Kidney epithelial cell (primary cell): ENCODE measurements at regions not wholly inside any gene's neighbourhood (a gene's known extent, or its start where the extent isn't known, plus 50 kb on each side); places are given as distances from the start of the nearest gene placed in this dataset.
"Not testable (repeated sequence)": the region's sequence is repeated elsewhere in the genome, so short reads cannot be mapped to it uniquely, and the experiment has no call there.

ENCODE experiments used
- DNase-seq: peaks from one replicate; pipeline ENCODE4 v3.0.0-alpha.2; 2010; ENCODE audit warnings: low read depth
- H3K27me3 ChIP-seq: 2 replicates; pipeline ENCODE4 v1.6.0; 2011; ENCODE audit warnings: low read length; ENCODE audit not compliant: control insufficient read depth, insufficient read depth
- H3K36me3 ChIP-seq: 2 replicates; pipeline ENCODE4 v1.5.1; 2011; ENCODE audit warnings: low read length; ENCODE audit not compliant: control insufficient read depth, insufficient read depth
- H3K4me3 ChIP-seq: 2 replicates; pipeline ENCODE4 v1.5.1; 2011; ENCODE audit warnings: low read depth, mild to moderate bottlenecking, control low read depth, low read length
- CTCF ChIP-seq: IDR thresholded peaks from 2 replicates; pipeline ENCODE4 v1.5.1; 2011; ENCODE audit warnings: mild to moderate bottlenecking, moderate library complexity, low read length, control low read depth, inconsistent platforms; ENCODE audit not compliant: insufficient read depth, poor library complexity, severe bottlenecking

- Histone ChIP-seq H3K27me3 (no peaks in the 10 kb centered on the region), H3K36me3 (no peaks in the 10 kb centered on the region), H3K4me3 (no peak overlapping the region)
- no peak for TF ChIP-seq CTCF
- DNase-seq = no peak
Measured at GRCh38 chr9:115681585-115681984, 472.0 kb upstream of the PAPPA start.

- TF ChIP-seq CTCF = no peak
- H3K36me3 ChIP-seq = no peaks in the 10 kb centered on the region
- H3K27me3 ChIP-seq = no peaks in the 10 kb centered on the region
- no peak for DNase-seq
- H3K4me3 ChIP-seq = no peak overlapping the region
Measured at GRCh38 chr9:115686069-115686468, 467.5 kb upstream of the PAPPA start.

GRCh38 chr9:115687356-115687755, 466.2 kb upstream of the PAPPA start:
- no peak for DNase-seq
- no peak for TF ChIP-seq CTCF
- no peaks in the 10 kb centered on the region for H3K27me3 ChIP-seq
- no peaks in the 10 kb centered on the region for H3K36me3 ChIP-seq
- H3K4me3 ChIP-seq = no peak overlapping the region

DNA sequence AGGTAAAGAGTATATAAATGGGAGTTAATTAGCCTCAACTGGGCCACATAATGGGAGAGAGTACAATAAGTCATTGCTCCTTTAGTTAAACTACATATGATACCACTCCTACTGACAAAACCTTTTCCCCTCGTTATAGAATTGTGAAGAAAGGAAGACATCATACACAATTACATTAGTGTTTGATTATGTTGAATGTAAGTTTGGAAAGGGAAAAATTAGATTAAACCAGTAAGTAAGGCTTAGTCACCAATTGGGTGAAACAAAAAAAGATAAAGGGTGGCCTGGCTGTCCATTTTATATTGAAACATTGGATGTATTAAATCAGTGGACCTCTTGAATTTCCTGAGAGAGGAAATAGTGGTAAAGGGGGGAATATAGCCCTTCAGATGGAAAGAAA, 464.3 kb upstream of the PAPPA start:
- no peak for TF ChIP-seq CTCF
- Histone ChIP-seq H3K36me3 (no peaks in the 10 kb centered on the region), H3K4me3 (no peak overlapping the region), H3K27me3 (no peaks in the 10 kb centered on the region)
- DNase-seq = no peak

GRCh38 chr9:115690786-115691496, 462.6 kb upstream of the PAPPA start:
- Histone ChIP-seq H3K36me3 (no peaks in the 10 kb centered on the region), H3K27me3 (no peaks in the 10 kb centered on the region), H3K4me3 (no peak overlapping the region)
- TF ChIP-seq CTCF = no peak
- peak; percentile 92 for DNase-seq

DNA sequence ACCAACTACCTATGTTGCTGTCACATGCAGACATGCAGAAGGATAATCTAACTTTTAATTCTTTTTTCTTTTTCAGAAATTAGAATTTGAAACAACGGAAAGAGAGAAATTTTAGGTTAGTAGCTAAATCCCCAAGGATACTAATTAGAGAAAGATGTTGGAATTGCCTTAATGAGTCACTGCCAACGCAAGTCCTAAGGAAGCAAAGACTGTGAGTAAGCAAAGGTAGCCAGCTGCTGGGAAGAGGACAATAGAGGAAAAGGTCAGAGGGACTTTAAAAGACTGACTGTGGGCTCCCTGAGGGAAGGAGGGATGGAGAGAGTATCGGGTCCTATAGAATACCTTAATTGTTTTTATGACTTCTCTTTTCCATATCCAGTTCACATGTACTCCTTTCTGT, 461.9 kb upstream of the PAPPA start:
- no peaks in the 10 kb centered on the region for H3K27me3 ChIP-seq
- no peak for TF ChIP-seq CTCF
- H3K4me3 ChIP-seq = no peak overlapping the region
- H3K36me3 ChIP-seq = no peaks in the 10 kb centered on the region
- no peak for DNase-seq

DNA sequence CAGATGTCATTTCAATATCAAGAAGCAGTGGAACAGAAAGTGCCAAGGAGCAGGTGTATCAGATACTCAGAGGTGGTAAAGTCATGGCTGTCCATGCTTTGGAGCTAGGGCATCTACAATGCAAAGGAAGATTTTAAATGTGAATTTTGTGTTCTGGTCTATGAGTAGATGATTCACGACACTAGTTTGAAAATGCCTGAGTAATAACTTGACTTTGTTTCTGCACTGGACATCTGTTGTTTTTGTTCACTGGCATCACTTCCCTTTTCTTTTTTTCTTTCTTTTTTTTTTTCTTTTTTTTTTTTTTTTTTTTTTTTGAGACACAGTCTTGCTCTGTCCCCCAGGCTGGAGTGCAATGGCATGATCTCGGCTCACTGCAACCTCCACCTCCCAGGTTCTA, 460.7 kb upstream of the PAPPA start:
- not testable (repeated sequence) for H3K27me3 ChIP-seq, H3K36me3 ChIP-seq, DNase-seq, H3K4me3 ChIP-seq
